Neural cell (in vitro differentiated cells): ENCODE measurements at regions not wholly inside any gene's neighbourhood (a gene's known extent, or its start where the extent isn't known, plus 50 kb on each side); places are given as distances from the start of the nearest gene placed in this dataset.

Experiments
- CTCF ChIP-seq: fragments of 450-650 bp; IDR thresholded peaks from 2 replicates; pipeline ENCODE4 v1.5.1; 2014; ENCODE audit warnings: antibody characterized with exemption, mild to moderate bottlenecking, moderate library complexity; ENCODE audit not compliant: poor library complexity, severe bottlenecking
- EP300 ChIP-seq: fragments of 450-650 bp; conservative IDR thresholded peaks from 2 replicates; pipeline ENCODE4 v1.6.1; 2014; ENCODE audit warnings: antibody characterized with exemption, mild to moderate bottlenecking, moderate library complexity; ENCODE audit not compliant: poor library complexity, severe bottlenecking
- EZH2 ChIP-seq: fragments of 200-600, 300-800 bp; shearing (Covaris generic), sonication (generic); IDR thresholded peaks from 2 replicates; pipeline ENCODE4 v1.6.1; 2014; ENCODE audit warnings: antibody characterized with exemption, low read length, borderline replicate concordance, mild to moderate bottlenecking; ENCODE audit not compliant: insufficient read depth, poor library complexity, severe bottlenecking
- MXI1 ChIP-seq: fragments of 450-650 bp; conservative IDR thresholded peaks from 2 replicates; pipeline ENCODE4 v1.6.1; 2014; ENCODE audit warnings: antibody characterized with exemption, mild to moderate bottlenecking; ENCODE audit not compliant: poor library complexity, severe bottlenecking
- POLR2AphosphoS5 ChIP-seq: IDR thresholded peaks from 2 replicates; pipeline ENCODE4 v1.6.1; 2012
- RAD21 ChIP-seq: fragments of 450-650 bp; conservative IDR thresholded peaks from 2 replicates; pipeline ENCODE4 v1.6.1; 2014; ENCODE audit warnings: antibody characterized with exemption, mild to moderate bottlenecking, moderate library complexity
- SMC3 ChIP-seq: fragments of 450-650 bp; conservative IDR thresholded peaks from 2 replicates; pipeline ENCODE4 v1.6.1; 2014; ENCODE audit warnings: antibody characterized with exemption, mild to moderate bottlenecking, moderate library complexity; ENCODE audit not compliant: poor library complexity
- TAF1 ChIP-seq: IDR thresholded peaks from 2 replicates; pipeline ENCODE4 v1.6.1; 2012; ENCODE audit warnings: low read depth
- TF ChIP-seq, protein P1 (sequence below): IDR thresholded peaks from 2 replicates; pipeline ENCODE4 v1.6.1; 2012; ENCODE audit warnings: borderline replicate concordance

DNA sequence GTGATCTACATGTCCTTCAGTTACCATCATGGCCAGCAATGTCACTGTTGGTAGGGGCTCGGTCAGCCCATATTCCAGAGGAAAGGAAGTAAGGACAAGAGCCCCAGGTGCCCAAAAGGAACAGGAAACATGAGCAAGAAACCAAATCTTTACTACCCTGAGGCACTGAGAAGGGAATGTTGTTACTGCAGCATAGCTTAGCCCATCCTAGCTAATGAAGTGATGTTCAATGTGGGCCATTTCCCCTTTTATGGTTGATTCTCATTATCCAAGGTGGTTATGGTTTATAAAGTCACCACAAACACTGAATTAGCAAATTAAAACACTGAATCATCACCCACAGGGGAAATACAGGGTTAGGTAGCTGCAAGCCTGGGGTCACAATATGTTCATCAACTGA lies 88.4 kb upstream of the C10orf90 start:
- TF ChIP-seq CTCF (no peak), RAD21 (no peak), EP300 (no peak), POLR2AphosphoS5 (no peak), MXI1 (no peak), TAF1 (no peak), EZH2 (no peak), SMC3 (no peak)
- TF ChIP-seq, protein P1, sequence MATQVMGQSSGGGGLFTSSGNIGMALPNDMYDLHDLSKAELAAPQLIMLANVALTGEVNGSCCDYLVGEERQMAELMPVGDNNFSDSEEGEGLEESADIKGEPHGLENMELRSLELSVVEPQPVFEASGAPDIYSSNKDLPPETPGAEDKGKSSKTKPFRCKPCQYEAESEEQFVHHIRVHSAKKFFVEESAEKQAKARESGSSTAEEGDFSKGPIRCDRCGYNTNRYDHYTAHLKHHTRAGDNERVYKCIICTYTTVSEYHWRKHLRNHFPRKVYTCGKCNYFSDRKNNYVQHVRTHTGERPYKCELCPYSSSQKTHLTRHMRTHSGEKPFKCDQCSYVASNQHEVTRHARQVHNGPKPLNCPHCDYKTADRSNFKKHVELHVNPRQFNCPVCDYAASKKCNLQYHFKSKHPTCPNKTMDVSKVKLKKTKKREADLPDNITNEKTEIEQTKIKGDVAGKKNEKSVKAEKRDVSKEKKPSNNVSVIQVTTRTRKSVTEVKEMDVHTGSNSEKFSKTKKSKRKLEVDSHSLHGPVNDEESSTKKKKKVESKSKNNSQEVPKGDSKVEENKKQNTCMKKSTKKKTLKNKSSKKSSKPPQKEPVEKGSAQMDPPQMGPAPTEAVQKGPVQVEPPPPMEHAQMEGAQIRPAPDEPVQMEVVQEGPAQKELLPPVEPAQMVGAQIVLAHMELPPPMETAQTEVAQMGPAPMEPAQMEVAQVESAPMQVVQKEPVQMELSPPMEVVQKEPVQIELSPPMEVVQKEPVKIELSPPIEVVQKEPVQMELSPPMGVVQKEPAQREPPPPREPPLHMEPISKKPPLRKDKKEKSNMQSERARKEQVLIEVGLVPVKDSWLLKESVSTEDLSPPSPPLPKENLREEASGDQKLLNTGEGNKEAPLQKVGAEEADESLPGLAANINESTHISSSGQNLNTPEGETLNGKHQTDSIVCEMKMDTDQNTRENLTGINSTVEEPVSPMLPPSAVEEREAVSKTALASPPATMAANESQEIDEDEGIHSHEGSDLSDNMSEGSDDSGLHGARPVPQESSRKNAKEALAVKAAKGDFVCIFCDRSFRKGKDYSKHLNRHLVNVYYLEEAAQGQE = no peak
